OCI-LY7 (cell line): ENCODE measurements at regions not wholly inside any gene's neighbourhood (a gene's known extent, or its start where the extent isn't known, plus 50 kb on each side); places are given as distances from the start of the nearest gene placed in this dataset.
"Not testable (repeated sequence)": the region's sequence is repeated elsewhere in the genome, so short reads cannot be mapped to it uniquely, and the experiment has no call there.

Experiments
- BruUV-seq: library from RNA; stranded (reverse); fragments of 400-500 nt; replicated peaks from 2 replicates; lab custom pipeline; 2021; lab: Mats Ljungman, UMichigan
- CTCF ChIA-PET: fragments of 300-600 bp; sonication (Branson Sonifier 250); formaldehyde crosslinking; loops from one replicate; lab custom pipeline; 2022; ENCODE audit warnings: antibody characterized with exemption; ENCODE audit not compliant: unreplicated experiment; lab: Charles Lee
- POLR2A ChIA-PET: fragments of 300-600 bp; sonication (Branson Sonifier 250); formaldehyde crosslinking; loops from one replicate; lab custom pipeline; 2022; ENCODE audit warnings: antibody characterized with exemption; lab: Charles Lee
- DNase-seq: peaks from one replicate; pipeline ENCODE4 v3.0.0-alpha.2; 2015; ENCODE audit warnings: low spot score
- H2AFZ ChIP-seq: fragments of 200-600 bp; sonication (generic), shearing (Covaris generic); 2 replicates; pipeline ENCODE4 v1.6.1; 2014; ENCODE audit warnings: mild to moderate bottlenecking, antibody characterized with exemption, low read length, moderate library complexity
- H3K27ac ChIP-seq: fragments of 200-600 bp; sonication (generic); 2 replicates; pipeline ENCODE4 v1.5.1; 2014; ENCODE audit warnings: mixed run types, low read depth, mild to moderate bottlenecking, moderate library complexity, low read length, inconsistent platforms; ENCODE audit not compliant: poor library complexity, severe bottlenecking
- H3K36me3 ChIP-seq: fragments of 200-600 bp; sonication (generic); 2 replicates; pipeline ENCODE4 v1.6.1; 2014; ENCODE audit warnings: mild to moderate bottlenecking, antibody characterized with exemption, low read length, moderate library complexity, mixed read lengths; ENCODE audit not compliant: insufficient read depth
- H3K4me1 ChIP-seq: fragments of 200-600 bp; sonication (generic); 2 replicates; pipeline ENCODE4 v1.5.1; 2014; ENCODE audit warnings: mild to moderate bottlenecking, low read length; ENCODE audit not compliant: insufficient read depth, poor library complexity, severe bottlenecking
- H3K4me2 ChIP-seq: fragments of 200-600 bp; sonication (generic); 2 replicates; pipeline ENCODE4 v1.6.1; 2014; ENCODE audit warnings: mild to moderate bottlenecking, low read length
- H3K4me3 ChIP-seq: fragments of 200-600 bp; sonication (generic); 2 replicates; pipeline ENCODE4 v1.5.1; 2014; ENCODE audit warnings: mild to moderate bottlenecking, low read depth, low read length; ENCODE audit not compliant: poor library complexity, severe bottlenecking
- H3K79me2 ChIP-seq: fragments of 200-600 bp; sonication (generic); 2 replicates; pipeline ENCODE4 v1.6.1; 2016; ENCODE audit warnings: low read depth, mild to moderate bottlenecking, low read length, moderate library complexity, mixed read lengths; ENCODE audit not compliant: insufficient read depth
- H3K9me2 ChIP-seq: fragments of 200-600 bp; sonication (generic); 2 replicates; pipeline ENCODE4 v1.6.1; 2016; ENCODE audit warnings: mild to moderate bottlenecking, low read length, mixed read lengths; ENCODE audit not compliant: insufficient read depth
- H3K9me3 ChIP-seq: fragments of 200-600 bp; sonication (generic); 2 replicates; pipeline ENCODE4 v1.6.1; 2014; ENCODE audit warnings: mild to moderate bottlenecking, mixed run types, low read length, mixed read lengths
- H4K20me1 ChIP-seq: fragments of 200-600 bp; sonication (generic); 2 replicates; pipeline ENCODE4 v1.6.1; 2014; ENCODE audit warnings: mild to moderate bottlenecking, antibody characterized with exemption, low read length, moderate library complexity, mixed read lengths; ENCODE audit not compliant: insufficient read depth
- EZH2phosphoT487 ChIP-seq: fragments of 200-600 bp; sonication (generic); IDR thresholded peaks from 2 replicates; pipeline ENCODE4 v1.6.1; 2018; ENCODE audit warnings: low read depth, borderline replicate concordance, mild to moderate bottlenecking, mixed run types, antibody characterized with exemption, low read length, moderate library complexity, mixed read lengths
- intact Hi-C: fragments of 100-400 bp; cut with micrococcal nuclease; formaldehyde crosslinking; loops from one replicate; pipeline ENCODE4 v1.10.0; 2022; ENCODE audit not compliant: unreplicated experiment
- TF ChIP-seq, protein P1 (sequence below): fragments of 200-600 bp; sonication (generic); conservative IDR thresholded peaks from 2 replicates; pipeline ENCODE4 v1.5.1; 2014; ENCODE audit warnings: mild to moderate bottlenecking, antibody characterized with exemption, low read length, moderate library complexity, mixed read lengths

DNA sequence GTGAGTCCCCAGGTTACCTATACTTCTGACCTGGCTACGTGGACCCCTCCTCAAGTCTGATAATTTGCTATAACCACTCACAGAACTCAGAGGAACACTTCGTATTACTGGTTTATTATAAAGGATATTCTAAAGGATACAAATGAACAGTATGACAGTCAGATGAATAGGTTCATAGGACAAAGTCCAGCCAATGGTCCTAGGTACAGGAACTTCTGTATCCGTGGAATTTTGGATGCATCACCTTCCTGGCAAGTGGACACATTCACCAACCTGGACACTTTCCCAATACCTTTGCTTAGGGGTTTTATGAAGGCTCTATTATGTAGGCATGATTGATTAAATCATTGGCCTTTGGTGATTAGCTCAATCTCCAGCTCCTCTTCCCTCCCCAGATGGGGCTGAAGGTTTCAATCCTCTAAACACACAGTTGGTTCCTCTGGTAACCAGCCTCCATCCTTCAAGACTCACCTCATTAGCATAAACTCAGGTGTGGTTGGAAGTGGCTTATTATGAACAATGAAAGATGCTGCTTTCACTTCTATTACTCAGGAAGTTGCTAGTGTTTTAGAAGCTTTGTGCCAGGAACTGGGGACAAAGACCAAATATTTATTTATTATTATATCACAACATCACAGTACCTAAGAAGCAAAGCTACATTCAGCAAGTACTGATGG, 149.6 kb upstream of the ELL2 start:
- ChIA-PET CTCF (no interaction called here), POLR2A (interaction anchor here (0.6 kb wide), 1 partner anchor 18 kb away, joined by 3 read pairs; no protein-coding TSS in a partner anchor)

DNA sequence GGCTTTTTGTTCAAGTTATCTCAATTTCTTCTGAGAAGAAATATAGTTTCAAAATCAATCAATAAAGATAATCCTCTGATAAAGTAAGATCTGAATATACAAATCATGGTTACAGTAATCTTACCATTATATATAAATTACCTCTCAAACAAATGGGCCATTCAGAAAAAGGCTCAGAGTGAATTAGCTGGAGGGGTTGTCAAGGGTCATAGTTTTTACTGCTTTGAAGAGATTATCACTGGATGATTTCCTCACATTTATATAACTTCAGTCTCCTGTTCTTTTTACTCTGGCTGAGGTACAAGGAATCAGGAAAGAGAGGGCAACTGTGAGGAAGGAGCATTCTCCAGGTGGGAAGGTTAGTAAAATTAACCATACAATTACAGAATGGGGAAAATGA, 148.6 kb upstream of the ELL2 start:
- Histone ChIP-seq H3K4me2 (no peak overlapping the region), H3K9me2 (no peaks in the 10 kb centered on the region), H3K79me2 (no peaks in the 10 kb centered on the region), H3K4me3 (no peak overlapping the region), H3K9me3 (no peaks in the 10 kb centered on the region), H3K27ac (no peak overlapping the region), H4K20me1 (no peaks in the 10 kb centered on the region), H2AFZ (no peak overlapping the region), H3K4me1 (no peaks in the 10 kb centered on the region), H3K36me3 (no peaks in the 10 kb centered on the region)
- TF ChIP-seq, protein P1, sequence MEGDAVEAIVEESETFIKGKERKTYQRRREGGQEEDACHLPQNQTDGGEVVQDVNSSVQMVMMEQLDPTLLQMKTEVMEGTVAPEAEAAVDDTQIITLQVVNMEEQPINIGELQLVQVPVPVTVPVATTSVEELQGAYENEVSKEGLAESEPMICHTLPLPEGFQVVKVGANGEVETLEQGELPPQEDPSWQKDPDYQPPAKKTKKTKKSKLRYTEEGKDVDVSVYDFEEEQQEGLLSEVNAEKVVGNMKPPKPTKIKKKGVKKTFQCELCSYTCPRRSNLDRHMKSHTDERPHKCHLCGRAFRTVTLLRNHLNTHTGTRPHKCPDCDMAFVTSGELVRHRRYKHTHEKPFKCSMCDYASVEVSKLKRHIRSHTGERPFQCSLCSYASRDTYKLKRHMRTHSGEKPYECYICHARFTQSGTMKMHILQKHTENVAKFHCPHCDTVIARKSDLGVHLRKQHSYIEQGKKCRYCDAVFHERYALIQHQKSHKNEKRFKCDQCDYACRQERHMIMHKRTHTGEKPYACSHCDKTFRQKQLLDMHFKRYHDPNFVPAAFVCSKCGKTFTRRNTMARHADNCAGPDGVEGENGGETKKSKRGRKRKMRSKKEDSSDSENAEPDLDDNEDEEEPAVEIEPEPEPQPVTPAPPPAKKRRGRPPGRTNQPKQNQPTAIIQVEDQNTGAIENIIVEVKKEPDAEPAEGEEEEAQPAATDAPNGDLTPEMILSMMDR = no peak
- no peak for TF ChIP-seq EZH2phosphoT487
- intact Hi-C loops = no loop called here
- no TSS peak for BruUV-seq
- ChIA-PET CTCF (no interaction called here), POLR2A (no interaction called here)
- no peak for DNase-seq

More for the DNA sequence above, 149.6 kb upstream of the ELL2 start:
- DNase-seq = no peak
- no peak overlapping the region for H3K4me2 ChIP-seq
- H3K27ac ChIP-seq = no peak overlapping the region
- H3K79me2 ChIP-seq = no peaks in the 10 kb centered on the region
- no TSS peak for BruUV-seq
- no peaks in the 10 kb centered on the region for H3K36me3 ChIP-seq
- no peaks in the 10 kb centered on the region for H3K9me2 ChIP-seq
- H3K4me1 ChIP-seq = no peaks in the 10 kb centered on the region
- intact Hi-C loops = no loop called here
- H2AFZ ChIP-seq = no peak overlapping the region
- no peaks in the 10 kb centered on the region for H4K20me1 ChIP-seq
- H3K4me3 ChIP-seq = no peak overlapping the region
- TF ChIP-seq EZH2phosphoT487 = no peak
- TF ChIP-seq, protein P1 = no peak
- no peaks in the 10 kb centered on the region for H3K9me3 ChIP-seq

DNA sequence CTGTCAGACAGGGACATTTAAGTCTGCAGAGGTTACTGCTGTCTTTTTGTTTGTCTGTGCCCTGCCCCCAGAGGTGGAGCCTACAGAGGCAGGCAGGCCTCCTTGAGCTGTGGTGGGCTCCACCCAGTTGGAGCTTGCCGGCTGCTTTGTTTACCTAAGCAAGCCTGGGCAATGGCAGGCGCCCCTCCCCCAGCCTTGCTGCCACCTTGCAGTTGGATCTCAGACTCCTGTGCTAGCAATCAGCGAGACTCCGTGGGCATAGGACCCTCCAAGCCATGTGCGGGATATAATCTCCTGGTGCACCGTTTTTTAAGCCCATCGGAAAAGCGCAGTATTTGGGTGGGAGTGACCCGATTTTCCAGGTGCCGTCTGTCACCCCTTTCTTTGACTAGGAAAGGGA, 147.0 kb upstream of the ELL2 start:
- not testable (repeated sequence) for BruUV-seq, H3K9me3 ChIP-seq, H3K79me2 ChIP-seq

DNA sequence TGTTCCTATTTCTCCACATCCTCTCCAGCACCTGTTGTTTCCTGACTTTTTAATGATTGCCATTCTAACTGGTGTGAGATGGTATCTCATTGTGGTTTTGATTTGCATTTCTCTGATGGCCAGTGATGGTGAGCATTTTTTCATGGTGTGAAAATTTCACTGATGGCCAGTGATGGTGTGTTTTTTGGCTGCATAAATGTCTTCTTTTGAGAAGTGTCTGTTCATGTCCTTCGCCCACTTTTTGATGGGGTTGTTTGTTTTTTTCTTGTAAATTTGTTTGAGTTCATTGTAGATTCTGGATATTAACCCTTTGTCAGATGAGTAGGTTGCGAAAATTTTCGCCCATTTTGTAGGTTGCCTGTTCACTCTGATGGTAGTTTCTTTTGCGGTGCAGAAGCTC, 142.2 kb upstream of the ELL2 start:
- H3K4me1 ChIP-seq, DNase-seq, H3K27ac ChIP-seq, POLR2A ChIA-PET, BruUV-seq, H3K36me3 ChIP-seq, H3K79me2 ChIP-seq, H3K4me2 ChIP-seq, H3K9me3 ChIP-seq, H2AFZ ChIP-seq, CTCF ChIA-PET, intact Hi-C loops, H3K9me2 ChIP-seq, H4K20me1 ChIP-seq, H3K4me3 ChIP-seq: not testable (repeated sequence)

More for the DNA sequence above, 147.0 kb upstream of the ELL2 start:
- H3K36me3 ChIP-seq, intact Hi-C loops, CTCF ChIA-PET, H2AFZ ChIP-seq, H3K27ac ChIP-seq, DNase-seq, H3K4me1 ChIP-seq, H4K20me1 ChIP-seq, H3K4me3 ChIP-seq, H3K9me2 ChIP-seq, H3K4me2 ChIP-seq, POLR2A ChIA-PET: not testable (repeated sequence)
